Hematopoietic multipotent progenitor cell treated with erythropoietin and hydrocortisone succinate and interleukin-3 and kit ligand, for 6 days (in vitro differentiated cells): ENCODE measurements at regions not wholly inside any gene's neighbourhood (a gene's known extent, or its start where the extent isn't known, plus 50 kb on each side); places are given as distances from the start of the nearest gene placed in this dataset.

Experiments
- DNase-seq: peaks from one replicate; pipeline ENCODE4 v3.0.0-alpha.2; 2015

GRCh38 chr13:78325585-78325984 lies 277.8 kb downstream of the POU4F1 start:
- DNase-seq, result no peak

GRCh38 chr13:78323848-78324247 lies 279.5 kb downstream of the POU4F1 start:
- DNase-seq, result no peak

GRCh38 chr13:78323040-78323439 lies 280.3 kb downstream of the POU4F1 start:
- DNase-seq, result no peak

GRCh38 chr13:78319101-78319627 lies 284.2 kb downstream of the POU4F1 start:
- DNase-seq, result no peak

GRCh38 chr13:78317030-78317429 lies 286.3 kb downstream of the POU4F1 start:
- peak; percentile 4 for DNase-seq

- DNase-seq, result no peak
Observed at GRCh38 chr13:78309497-78310180, 293.7 kb downstream of the POU4F1 start.

GRCh38 chr13:78306519-78307206 lies 296.7 kb downstream of the POU4F1 start:
- no peak for DNase-seq

- DNase-seq, result no peak
Observed at GRCh38 chr13:78305171-78305570, 298.2 kb downstream of the POU4F1 start.

- DNase-seq, result no peak
Observed at GRCh38 chr13:78299832-78300623, 303.3 kb downstream of the POU4F1 start.

GRCh38 chr13:78298657-78299056 lies 304.7 kb downstream of the POU4F1 start:
- DNase-seq, result no peak

GRCh38 chr13:78286748-78287147 lies 316.6 kb downstream of the POU4F1 start:
- no peak for DNase-seq

GRCh38 chr13:78265098-78265497 lies 338.3 kb downstream of the POU4F1 start:
- DNase-seq, result no peak

- DNase-seq, result no peak
Observed at GRCh38 chr13:78258304-78258703, 339.7 kb upstream of the EDNRB start.

GRCh38 chr13:78256484-78256883 lies 337.9 kb upstream of the EDNRB start:
- no peak for DNase-seq

- no peak for DNase-seq
Observed at GRCh38 chr13:78254113-78254512, 335.5 kb upstream of the EDNRB start.

GRCh38 chr13:78247362-78247761 lies 328.7 kb upstream of the EDNRB start:
- DNase-seq, result no peak

- DNase-seq, result peak; percentile 67
Observed at GRCh38 chr13:78241278-78241919, 322.8 kb upstream of the EDNRB start.

GRCh38 chr13:78239714-78240113 lies 321.1 kb upstream of the EDNRB start:
- DNase-seq, result no peak

- no peak for DNase-seq
Observed at GRCh38 chr13:78238911-78239310, 320.3 kb upstream of the EDNRB start.

GRCh38 chr13:78228940-78229339 lies 310.3 kb upstream of the EDNRB start:
- no peak for DNase-seq

- DNase-seq, result no peak
Observed at GRCh38 chr13:78228211-78228610, 309.6 kb upstream of the EDNRB start.

- no peak for DNase-seq
Observed at GRCh38 chr13:78227709-78228108, 309.1 kb upstream of the EDNRB start.

- DNase-seq, result no peak
Observed at GRCh38 chr13:78215458-78216108, 297.0 kb upstream of the EDNRB start.
